ENCODE measurements at regions not wholly inside any gene's neighbourhood (a gene's known extent, or its start where the extent isn't known, plus 50 kb on each side); places are given as distances from the start of the nearest gene placed in this dataset.

GRCh38 chr2:67516899-67517530, 119.9 kb downstream of the ETAA1 start:
- no peak for TF ChIP-seq CTCF (IDR thresholded peaks at IDR 0.05; ENCODE audit: low read depth, low read length, missing input control)
- no peak for TF ChIP-seq TAF1 (conservative IDR thresholded peaks at IDR 0.05)
- no peak for TF ChIP-seq YY1 (IDR thresholded peaks at IDR 0.05)
- no peak for TF ChIP-seq GABPA (IDR thresholded peaks at IDR 0.05 in 1 of 2, conservative IDR thresholded peaks at IDR 0.05 in 1 of 2)
- TF ChIP-seq EGR1 (IDR thresholded peaks at IDR 0.05; ENCODE audit: low read depth in 2 of 2), result no peak
